ENCODE measurements at regions not wholly inside any gene's neighbourhood (a gene's known extent, or its start where the extent isn't known, plus 50 kb on each side); places are given as distances from the start of the nearest gene placed in this dataset.
"Not testable (repeated sequence)": the region's sequence is repeated elsewhere in the genome, so short reads cannot be mapped to it uniquely, and the experiment has no call there.

- TF ChIP-seq CTCF (IDR thresholded peaks at IDR 0.05 in 4 of 5, conservative IDR thresholded peaks at IDR 0.05 in 1 of 5); POLR2A (IDR thresholded peaks at IDR 0.05): not testable (repeated sequence)
Measured at GRCh38 chr16:29155131-29155865, 170.4 kb downstream of the LAT start.

All from gastrocnemius medialis (tissue), 4 donors.